ENCODE measurements at regions not wholly inside any gene's neighbourhood (a gene's known extent, or its start where the extent isn't known, plus 50 kb on each side); places are given as distances from the start of the nearest gene placed in this dataset.

DNA sequence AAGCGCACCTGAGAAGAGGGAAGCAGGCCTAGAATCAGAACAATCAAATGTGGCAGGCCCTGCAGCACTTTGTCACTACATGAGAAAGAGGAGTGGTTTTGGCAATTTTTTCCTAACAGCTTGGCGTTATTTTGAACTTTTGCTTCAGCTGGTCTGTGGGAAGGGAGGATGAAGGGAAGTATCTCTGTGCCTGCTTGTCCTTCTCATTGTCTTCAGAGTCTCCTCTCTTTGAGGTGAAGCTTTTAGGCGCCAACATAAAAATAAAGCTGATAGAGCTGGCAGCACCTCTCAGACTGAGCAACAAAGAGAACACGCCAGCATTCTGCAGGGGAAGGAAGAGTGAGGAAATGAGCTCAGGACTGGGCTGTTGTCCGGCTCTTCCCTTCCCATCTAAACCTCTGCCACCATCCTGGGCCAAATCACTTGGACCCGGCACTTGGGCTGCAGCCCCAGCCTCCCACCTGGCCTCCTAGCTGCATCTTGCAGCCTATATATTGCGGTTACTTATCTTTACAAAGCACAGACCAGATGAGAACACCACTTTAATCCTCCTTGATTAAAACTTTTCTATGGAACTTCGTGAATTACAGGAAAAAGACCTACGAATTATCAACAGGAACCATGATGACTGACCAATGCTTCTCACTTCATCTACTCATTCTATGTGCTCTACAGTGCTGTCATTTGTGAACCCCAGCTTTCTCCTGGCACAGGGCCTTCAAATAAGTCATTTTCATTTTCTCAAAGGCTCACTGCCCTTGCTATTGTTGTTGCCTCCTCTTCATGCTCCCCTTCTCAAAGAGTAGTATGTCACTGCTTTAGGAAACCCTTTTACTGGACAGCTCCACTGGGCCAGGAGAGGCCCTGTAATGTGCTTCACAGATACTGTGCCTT lies 476.4 kb upstream of the HS3ST1 start:
- DNase-seq (ENCODE audit: low read depth in 3 of 3, low spot score in 2 of 3): no peak

DNA sequence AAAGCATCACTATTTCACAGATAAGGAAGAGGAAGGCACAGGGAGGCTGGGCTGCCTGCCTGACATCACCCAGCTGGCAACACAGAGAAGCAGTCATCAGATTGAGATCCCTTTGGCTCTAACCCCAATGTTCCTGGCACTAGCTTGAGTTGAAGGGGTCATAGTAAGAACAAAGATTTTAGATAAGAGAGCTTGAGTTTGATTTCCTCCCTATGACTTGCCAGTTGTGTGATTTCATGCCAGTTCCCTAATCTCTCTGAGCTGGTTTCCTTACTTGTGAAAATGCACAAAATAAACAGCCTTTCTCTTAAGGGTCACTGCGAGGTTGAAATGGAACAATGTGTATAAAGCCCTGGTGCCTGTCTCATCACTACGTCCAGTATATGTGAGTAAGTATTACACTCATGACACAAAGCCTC lies 475.4 kb upstream of the HS3ST1 start:
- peak in 1 of 3 donors; percentile 8 for DNase-seq (ENCODE audit: low read depth in 3 of 3, low spot score in 2 of 3)

DNA sequence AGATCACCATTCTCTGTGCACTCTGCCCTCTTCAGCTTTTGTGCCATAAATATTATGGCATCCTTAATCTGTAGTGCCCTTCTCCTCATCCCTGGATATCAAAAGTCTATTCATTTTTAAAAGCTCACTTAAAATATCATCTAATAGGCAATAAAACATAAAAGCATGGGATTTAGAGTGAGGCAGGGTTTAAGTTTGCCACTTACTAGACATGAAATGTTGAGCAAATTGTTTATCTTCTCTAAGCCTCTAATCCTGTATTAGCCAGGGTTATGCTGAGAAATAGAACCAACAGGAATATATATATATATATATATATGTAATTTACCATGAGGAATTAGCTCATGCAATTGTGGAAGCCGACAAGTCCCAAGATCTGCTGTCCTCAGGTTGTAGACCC lies 472.4 kb upstream of the HS3ST1 start:
- DNase-seq (ENCODE audit: low read depth in 3 of 3, low spot score in 2 of 3): no peak

DNA sequence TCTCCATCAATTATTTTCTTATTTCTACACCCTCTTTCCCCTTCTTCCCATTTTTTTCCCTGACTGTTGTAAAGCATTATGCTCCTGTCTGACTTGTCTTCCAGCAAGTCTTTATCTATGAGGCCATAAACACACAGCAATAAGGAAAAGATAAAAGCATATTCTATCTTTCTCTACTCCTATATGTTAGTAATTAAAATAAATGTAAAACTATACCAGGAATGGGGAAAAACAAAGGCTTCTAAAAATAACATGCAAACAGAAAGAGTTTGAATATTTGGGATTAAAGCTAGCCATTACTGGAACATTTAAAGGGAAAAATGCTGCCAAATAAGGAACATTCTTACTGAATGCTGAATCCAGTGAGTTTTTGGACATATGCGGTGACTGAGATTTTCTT lies 471.7 kb upstream of the HS3ST1 start:
- DNase-seq (ENCODE audit: low read depth in 3 of 3, low spot score in 2 of 3): no peak

DNA sequence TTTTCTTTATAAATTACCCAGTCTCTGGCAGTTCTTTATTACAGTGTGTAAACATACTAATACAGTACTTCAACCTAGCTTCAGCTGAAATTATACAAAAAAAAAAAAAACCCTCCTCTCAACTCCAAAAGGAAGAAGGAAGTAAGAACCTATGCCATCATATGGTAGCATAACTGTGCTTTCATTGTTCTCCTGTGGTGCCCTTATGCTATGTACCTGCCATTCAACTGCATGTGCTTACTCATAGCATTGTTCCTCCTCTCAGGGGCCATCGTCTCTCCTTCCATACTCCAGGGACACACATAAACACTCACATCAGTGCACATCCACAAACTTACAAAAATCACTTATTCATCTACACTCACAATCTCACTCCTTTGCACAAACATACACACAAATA lies 470.1 kb upstream of the HS3ST1 start:
- DNase-seq (ENCODE audit: low read depth in 3 of 3, low spot score in 2 of 3): no peak

- DNase-seq (ENCODE audit: low read depth in 3 of 3, low spot score in 2 of 3): no peak
These were observed 467.1 kb upstream of the HS3ST1 start for GRCh38 chr4:11895766-11896165.

GRCh38 chr4:11894977-11895376 lies 466.3 kb upstream of the HS3ST1 start:
- no peak for DNase-seq (ENCODE audit: low read depth in 3 of 3, low spot score in 2 of 3)

- no peak for DNase-seq (ENCODE audit: low read depth in 3 of 3, low spot score in 2 of 3)
These were observed 465.5 kb upstream of the HS3ST1 start for GRCh38 chr4:11894221-11894620.

GRCh38 chr4:11889099-11889498 lies 460.4 kb upstream of the HS3ST1 start:
- DNase-seq (ENCODE audit: low read depth in 3 of 3, low spot score in 2 of 3): no peak

GRCh38 chr4:11881947-11882346 lies 453.3 kb upstream of the HS3ST1 start:
- DNase-seq (ENCODE audit: low read depth in 3 of 3, low spot score in 2 of 3): no peak

- no peak for DNase-seq (ENCODE audit: low read depth in 3 of 3, low spot score in 2 of 3)
These were observed 452.7 kb upstream of the HS3ST1 start for GRCh38 chr4:11881364-11881763.

GRCh38 chr4:11878241-11878640 lies 449.5 kb upstream of the HS3ST1 start:
- no peak for DNase-seq (ENCODE audit: low read depth in 3 of 3, low spot score in 2 of 3)

- no peak for DNase-seq (ENCODE audit: low read depth in 3 of 3, low spot score in 2 of 3)
These were observed 447.4 kb upstream of the HS3ST1 start for GRCh38 chr4:11876104-11876503.

GRCh38 chr4:11869191-11869870 lies 440.6 kb upstream of the HS3ST1 start:
- no peak for DNase-seq (ENCODE audit: low read depth in 3 of 3, low spot score in 2 of 3)

DNA sequence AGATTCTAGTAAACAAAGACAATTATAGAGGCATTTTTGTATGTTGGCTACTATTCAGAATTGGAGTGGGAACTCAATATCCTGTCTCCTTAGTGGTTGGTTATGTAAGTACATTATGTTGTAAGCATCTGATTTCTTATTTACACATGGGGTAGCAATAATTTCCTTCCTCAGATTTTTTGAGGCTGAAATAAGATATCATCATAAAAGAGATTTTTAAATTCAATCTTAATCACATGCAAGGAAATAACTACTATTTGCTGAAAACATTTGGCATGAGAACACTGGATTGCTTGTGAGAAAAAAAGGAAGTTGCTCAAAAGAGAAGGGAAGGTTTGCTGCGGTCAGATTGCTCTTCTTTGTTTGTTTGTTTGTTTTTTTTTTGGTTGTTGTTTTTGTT lies 437.7 kb upstream of the HS3ST1 start:
- DNase-seq (ENCODE audit: low read depth in 3 of 3, low spot score in 2 of 3): no peak

GRCh38 chr4:11860996-11861395 lies 432.3 kb upstream of the HS3ST1 start:
- no peak for DNase-seq (ENCODE audit: low read depth in 3 of 3, low spot score in 2 of 3)

- DNase-seq (ENCODE audit: low read depth in 3 of 3, low spot score in 2 of 3): no peak
These were observed 429.2 kb upstream of the HS3ST1 start for GRCh38 chr4:11857881-11858280.

DNA sequence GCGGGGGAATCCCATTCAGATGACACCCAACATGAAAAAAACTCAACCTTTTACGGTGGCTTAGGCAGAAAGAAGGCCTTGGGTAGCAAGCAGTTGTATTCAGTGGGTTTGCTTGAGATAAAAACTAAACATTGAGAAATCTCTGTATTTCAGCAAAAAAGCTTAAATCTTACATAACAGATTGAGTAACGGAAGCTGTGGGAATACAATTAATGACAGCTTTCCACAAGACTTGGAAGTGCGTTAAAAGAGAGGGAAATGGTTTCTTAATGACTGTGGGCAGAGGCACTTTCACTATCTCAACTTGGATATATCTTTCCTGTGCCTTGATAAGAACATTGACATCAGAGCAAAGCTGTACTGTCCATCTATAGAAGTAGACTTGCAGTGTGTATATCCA lies 418.5 kb upstream of the HS3ST1 start:
- DNase-seq (ENCODE audit: low read depth in 3 of 3, low spot score in 2 of 3): no peak

GRCh38 chr4:11843927-11844326 lies 415.2 kb upstream of the HS3ST1 start:
- DNase-seq (ENCODE audit: low read depth in 3 of 3, low spot score in 2 of 3): no peak

- no peak for DNase-seq (ENCODE audit: low read depth in 3 of 3, low spot score in 2 of 3)
These were observed 414.6 kb upstream of the HS3ST1 start for GRCh38 chr4:11843340-11843739.

GRCh38 chr4:11842620-11843263 lies 414.0 kb upstream of the HS3ST1 start:
- DNase-seq (ENCODE audit: low read depth in 3 of 3, low spot score in 2 of 3): no peak

DNA sequence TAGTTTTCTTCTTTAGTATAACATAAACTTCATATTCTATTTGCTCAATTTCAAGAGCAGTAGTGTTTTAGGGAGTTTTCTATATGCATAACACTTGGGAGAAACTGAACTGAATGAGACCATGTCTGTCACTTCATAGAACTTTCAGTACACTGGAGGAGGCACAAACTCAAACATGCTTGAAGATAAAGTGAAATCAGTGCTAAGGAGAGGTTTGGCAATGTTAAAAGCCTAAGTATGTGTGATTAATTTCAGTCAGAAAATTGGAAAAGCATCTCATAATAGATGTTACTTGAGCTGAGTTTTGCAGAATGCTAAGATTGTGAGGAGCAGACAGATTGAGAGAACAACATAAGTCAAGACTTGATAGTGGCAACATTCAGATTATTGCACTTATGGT lies 411.2 kb upstream of the HS3ST1 start:
- DNase-seq (ENCODE audit: low read depth in 3 of 3, low spot score in 2 of 3): no peak

Measured in right renal cortex interstitium (tissue), 3 donors.